Coronary artery (tissue), 2 donors: ENCODE measurements at regions not wholly inside any gene's neighbourhood (a gene's known extent, or its start where the extent isn't known, plus 50 kb on each side); places are given as distances from the start of the nearest gene placed in this dataset.

ENCODE experiments used
- DNase-seq: peaks from one replicate; pipeline ENCODE4 v3.0.0-alpha.2; 2017; ENCODE audit warnings: low spot score
- H3K27ac ChIP-seq, 2 donors: fragments of 200-600 bp; sonication (generic); one replicate each; pipeline ENCODE4 v1.5.1; 2016 to 2019
- H3K4me3 ChIP-seq: fragments of 200-600 bp; sonication (generic); 2 replicates; pipeline ENCODE4 v1.5.1; 2016; ENCODE audit warnings: mild to moderate bottlenecking, moderate library complexity
- CTCF ChIP-seq: fragments of 200-600 bp; sonication (generic); IDR thresholded peaks from one replicate; pipeline ENCODE4 v1.5.1; 2019; ENCODE audit warnings: antibody characterized with exemption

GRCh38 chr3:167188592-167188991 lies 191.5 kb downstream of the ZBBX start:
- TF ChIP-seq CTCF = no peak

GRCh38 chr3:167187221-167187620 lies 192.9 kb downstream of the ZBBX start:
- Histone ChIP-seq H3K27ac (no peak overlapping the region), H3K4me3 (no peak overlapping the region)
- no peak for DNase-seq
- TF ChIP-seq CTCF = no peak

More at GRCh38 chr3:167188592-167188991, 191.5 kb downstream of the ZBBX start:
- Histone ChIP-seq H3K4me3 (no peak overlapping the region), H3K27ac (no peak overlapping the region)
- DNase-seq = no peak

- no peak for DNase-seq
- Histone ChIP-seq H3K4me3 (no peak overlapping the region), H3K27ac (no peak overlapping the region)
- no peak for TF ChIP-seq CTCF
Observed at GRCh38 chr3:167184511-167184910, 195.6 kb downstream of the ZBBX start.

- Histone ChIP-seq H3K4me3 (no peak overlapping the region), H3K27ac (no peak overlapping the region)
- DNase-seq = no peak
- TF ChIP-seq CTCF = no peak
Observed at GRCh38 chr3:167172377-167172776, 207.7 kb downstream of the ZBBX start.

- H3K27ac ChIP-seq = no peak overlapping the region
- TF ChIP-seq CTCF = no peak
- DNase-seq = no peak
- H3K4me3 ChIP-seq = no peak overlapping the region
Observed at GRCh38 chr3:167167491-167167890, 212.6 kb downstream of the ZBBX start.

- H3K27ac ChIP-seq = no peak overlapping the region
- no peak for DNase-seq
- no peak overlapping the region for H3K4me3 ChIP-seq
- no peak for TF ChIP-seq CTCF
Observed at GRCh38 chr3:167166594-167167253, 213.4 kb downstream of the ZBBX start.

- TF ChIP-seq CTCF = no peak
- no peak overlapping the region for H3K27ac ChIP-seq
- DNase-seq = no peak
- H3K4me3 ChIP-seq = no peak overlapping the region
Observed at GRCh38 chr3:167166012-167166411, 214.1 kb downstream of the ZBBX start.
